MM.1S (cell line): ENCODE measurements at regions not wholly inside any gene's neighbourhood (a gene's known extent, or its start where the extent isn't known, plus 50 kb on each side); places are given as distances from the start of the nearest gene placed in this dataset.

Experiments
- DNase-seq: peaks from one replicate; pipeline ENCODE4 v3.0.0-alpha.2; 2015
- H2AFZ ChIP-seq: fragments of 300-600 bp; sonication (generic); 2 replicates; pipeline ENCODE4 v1.6.0; 2016; ENCODE audit warnings: antibody characterized with exemption, low read length
- H3F3A ChIP-seq: fragments of 300-600 bp; sonication (generic); 2 replicates; pipeline ENCODE4 v1.6.1; 2016; ENCODE audit warnings: mild to moderate bottlenecking, antibody characterized with exemption, low read length, moderate library complexity, mixed read lengths; ENCODE audit not compliant: insufficient read depth
- H3K27ac ChIP-seq: fragments of 300-600 bp; sonication (generic); 2 replicates; pipeline ENCODE4 v1.5.1; 2016; ENCODE audit warnings: mild to moderate bottlenecking, low read length
- H3K27me3 ChIP-seq: fragments of 300-600 bp; sonication (generic); replicated peaks from 2 replicates; pipeline ENCODE4 v1.6.0; 2016; ENCODE audit warnings: low read length; ENCODE audit not compliant: insufficient read depth
- H3K36me3 ChIP-seq: fragments of 300-600 bp; sonication (generic); replicated peaks from 2 replicates; pipeline ENCODE4 v1.6.1; 2016; ENCODE audit warnings: mild to moderate bottlenecking, low read length, mixed read lengths; ENCODE audit not compliant: insufficient read depth
- H3K4me1 ChIP-seq: fragments of 300-600 bp; sonication (generic); 2 replicates; pipeline ENCODE4 v1.6.1; 2016; ENCODE audit warnings: low read length, mixed read lengths
- H3K4me2 ChIP-seq: fragments of 300-600 bp; sonication (generic); 2 replicates; pipeline ENCODE4 v1.6.0; 2016; ENCODE audit warnings: low read depth, low read length
- H3K4me3 ChIP-seq: fragments of 300-600 bp; sonication (generic); 2 replicates; pipeline ENCODE4 v1.5.1; 2016; ENCODE audit warnings: low read length, mixed read lengths
- H3K79me2 ChIP-seq: fragments of 300-600 bp; sonication (generic); 2 replicates; pipeline ENCODE4 v1.6.1; 2016; ENCODE audit warnings: mixed run types, low read length, mixed read lengths
- H3K9ac ChIP-seq: fragments of 300-600 bp; sonication (generic); 2 replicates; pipeline ENCODE4 v1.6.1; 2016; ENCODE audit warnings: low read length, mixed read lengths
- H3K9me2 ChIP-seq: fragments of 300-600 bp; sonication (generic); replicated peaks from 2 replicates; pipeline ENCODE4 v1.6.1; 2016; ENCODE audit warnings: mild to moderate bottlenecking, low read length, mixed read lengths; ENCODE audit not compliant: insufficient read depth
- H3K9me3 ChIP-seq: fragments of 300-600 bp; sonication (generic); replicated peaks from 2 replicates; pipeline ENCODE4 v1.6.1; 2016; ENCODE audit warnings: mild to moderate bottlenecking, low read length, mixed read lengths; ENCODE audit not compliant: insufficient read depth
- H4K20me1 ChIP-seq: fragments of 300-600 bp; sonication (generic); 2 replicates; pipeline ENCODE4 v1.6.1; 2016; ENCODE audit warnings: mild to moderate bottlenecking, low read length, moderate library complexity, mixed read lengths; ENCODE audit not compliant: insufficient read depth
- CTCF ChIP-seq: fragments of 300-600 bp; sonication (generic); IDR thresholded peaks from 2 replicates; pipeline ENCODE4 v1.5.1; 2016; ENCODE audit warnings: antibody characterized with exemption, low read length, mixed read lengths
- EZH2 ChIP-seq: fragments of 300-600 bp; sonication (generic); optimal IDR thresholded peaks from 2 replicates; pipeline ENCODE3; 2017; ENCODE audit warnings: low read depth, mild to moderate bottlenecking, antibody characterized with exemption, low read length, mixed read lengths
- EZH2phosphoT487 ChIP-seq: fragments of 300-600 bp; sonication (generic); IDR thresholded peaks from 2 replicates; pipeline ENCODE4 v1.6.1; 2018; ENCODE audit warnings: antibody characterized with exemption, low read length

GRCh38 chr2:187934236-187934635 lies 357.4 kb upstream of the GULP1 start:
- DNase-seq, result no peak
- no peak overlapping the region for H2AFZ ChIP-seq
- no peaks in the 10 kb centered on the region for H3K36me3 ChIP-seq
- H3K9me2 ChIP-seq, result no peaks in the 10 kb centered on the region
- no peaks in the 10 kb centered on the region for H3K79me2 ChIP-seq
- H3K4me2 ChIP-seq, result no peak overlapping the region
- 0 out of 2 replicates have a peak, but pooled peaks cover 3% of the 10 kb centered on the region for H3K9me3 ChIP-seq
- H4K20me1 ChIP-seq, result no peaks in the 10 kb centered on the region
- no peak overlapping the region for H3K27ac ChIP-seq
- TF ChIP-seq EZH2 (no peak), CTCF (no peak), EZH2phosphoT487 (no peak)
- H3K9ac ChIP-seq, result no peak overlapping the region
- H3K27me3 ChIP-seq, result no peaks in the 10 kb centered on the region
- no peaks in the 10 kb centered on the region for H3F3A ChIP-seq
- H3K4me3 ChIP-seq, result no peak overlapping the region
- H3K4me1 ChIP-seq, result no peaks in the 10 kb centered on the region

- Histone ChIP-seq H3K79me2 (no peaks in the 10 kb centered on the region), H3K9me3 (0 out of 2 replicates have a peak, but pooled peaks cover 3% of the 10 kb centered on the region), H4K20me1 (no peaks in the 10 kb centered on the region), H3K4me1 (no peaks in the 10 kb centered on the region), H3K27ac (no peak overlapping the region), H3K9ac (no peak overlapping the region), H3K27me3 (no peaks in the 10 kb centered on the region), H2AFZ (no peak overlapping the region), H3K9me2 (no peaks in the 10 kb centered on the region), H3K4me3 (no peak overlapping the region), H3K4me2 (no peak overlapping the region), H3K36me3 (no peaks in the 10 kb centered on the region), H3F3A (no peaks in the 10 kb centered on the region)
- DNase-seq, result no peak
- TF ChIP-seq CTCF (no peak), EZH2phosphoT487 (no peak), EZH2 (no peak)
Measured at GRCh38 chr2:187934692-187935091, 357.0 kb upstream of the GULP1 start.

- no peaks in the 10 kb centered on the region for H3K27me3 ChIP-seq
- no peaks in the 10 kb centered on the region for H3K9me2 ChIP-seq
- 0 out of 2 replicates have a peak, but pooled peaks cover 3% of the 10 kb centered on the region for H3K9me3 ChIP-seq
- H3K27ac ChIP-seq, result no peak overlapping the region
- no peaks in the 10 kb centered on the region for H3K4me1 ChIP-seq
- no peaks in the 10 kb centered on the region for H4K20me1 ChIP-seq
- DNase-seq, result no peak
- no peak for TF ChIP-seq EZH2
- TF ChIP-seq EZH2phosphoT487, result no peak
- TF ChIP-seq CTCF, result no peak
- no peaks in the 10 kb centered on the region for H3F3A ChIP-seq
- H3K36me3 ChIP-seq, result no peaks in the 10 kb centered on the region
- H3K9ac ChIP-seq, result no peak overlapping the region
- H3K4me3 ChIP-seq, result no peak overlapping the region
- H3K79me2 ChIP-seq, result no peaks in the 10 kb centered on the region
- no peak overlapping the region for H2AFZ ChIP-seq
- no peak overlapping the region for H3K4me2 ChIP-seq
Measured at GRCh38 chr2:187935126-187935525, 356.5 kb upstream of the GULP1 start.
